ENCODE measurements at regions not wholly inside any gene's neighbourhood (a gene's known extent, or its start where the extent isn't known, plus 50 kb on each side); places are given as distances from the start of the nearest gene placed in this dataset.

DNA sequence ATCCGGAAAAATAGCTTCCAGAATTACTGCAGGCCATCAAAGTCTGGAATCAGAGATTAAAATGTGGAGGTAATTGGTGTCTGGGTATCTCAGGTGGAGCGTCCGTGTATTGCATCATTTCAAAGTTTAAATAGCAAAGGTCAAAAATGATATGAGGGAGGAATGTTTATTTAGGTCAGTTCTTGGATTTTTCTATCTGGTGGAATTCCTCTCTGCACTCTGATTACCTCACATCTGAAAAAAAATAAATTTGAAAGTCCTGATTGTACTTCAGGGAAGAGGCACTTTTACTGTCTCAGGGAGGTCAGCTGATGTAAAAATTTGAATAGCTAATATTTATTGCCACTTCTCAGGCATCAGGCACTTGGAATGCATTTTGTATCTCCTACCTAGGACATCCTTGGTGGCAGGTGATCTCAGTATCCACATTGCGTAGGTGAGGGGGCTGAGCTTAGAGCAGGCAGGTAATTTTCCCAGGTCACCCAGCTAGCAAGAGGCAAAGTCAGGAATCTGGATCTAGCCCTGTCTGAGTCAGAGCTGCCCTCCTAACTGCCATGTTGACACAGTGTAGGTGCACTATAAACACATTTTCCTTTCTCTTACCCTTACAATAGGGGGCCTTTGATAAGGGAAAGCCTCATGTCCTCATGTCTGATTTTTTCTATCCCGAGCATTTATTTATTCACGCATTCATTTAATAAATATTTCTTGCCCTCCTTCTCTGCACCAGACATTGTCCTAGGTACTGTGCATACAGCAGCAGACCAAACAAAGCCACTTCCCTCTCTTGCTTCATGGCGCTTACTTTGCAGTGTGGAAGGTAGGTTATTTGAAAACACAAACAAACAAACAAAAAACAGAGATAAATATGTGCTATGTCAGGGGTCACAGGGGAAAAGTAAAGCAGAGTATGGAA lies 454.3 kb downstream of the HAPSTR1 start:
- TF ChIP-seq CTCF (IDR thresholded peaks at IDR 0.05): no peak
- ATAC-seq (ENCODE audit: low FRiP score) (peak; percentile 49), DNase-seq (ENCODE audit: low spot score) (no peak)

DNA sequence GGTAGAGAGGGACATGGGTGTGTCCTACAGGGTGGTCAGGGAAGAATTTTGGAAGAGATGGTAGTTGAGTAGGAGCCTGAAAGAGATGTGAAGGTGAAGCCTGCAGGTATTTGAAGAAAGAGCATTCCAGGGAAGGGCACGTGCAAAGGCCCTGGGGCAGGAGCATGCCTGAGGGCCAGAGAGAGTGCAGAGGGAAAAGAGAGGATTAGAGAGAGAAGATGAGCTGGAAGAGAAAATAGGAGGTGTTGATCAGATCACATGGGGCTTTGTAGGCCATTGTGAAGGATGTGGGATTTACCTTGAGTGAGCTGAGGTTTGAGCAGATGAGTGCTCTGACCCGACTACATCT lies 455.0 kb downstream of the HAPSTR1 start:
- DNase-seq (ENCODE audit: low spot score) (no peak), ATAC-seq (ENCODE audit: low FRiP score) (no peak)
- no peak for TF ChIP-seq CTCF (IDR thresholded peaks at IDR 0.05)

DNA sequence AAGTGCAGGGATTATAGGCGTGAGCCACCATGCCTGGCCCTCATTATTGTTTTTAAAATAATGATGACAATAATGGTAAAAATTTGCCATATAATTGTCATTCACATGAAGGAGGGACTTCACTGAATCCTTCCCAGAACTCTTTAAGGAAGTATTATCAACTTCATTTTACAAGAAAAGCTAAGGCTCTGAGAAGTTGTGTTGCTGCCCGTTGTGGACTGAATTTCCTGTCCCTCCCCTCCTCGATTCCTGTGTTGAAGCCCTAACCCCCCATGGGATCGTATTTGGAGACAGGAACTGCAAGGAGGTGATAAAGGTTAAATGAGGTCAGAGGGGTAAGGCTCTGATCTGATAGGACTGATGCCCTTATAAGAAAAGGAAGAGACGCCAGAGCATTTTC lies 458.0 kb downstream of the HAPSTR1 start:
- DNase-seq (ENCODE audit: low spot score) (no peak), ATAC-seq (ENCODE audit: low FRiP score) (no peak)
- no peak for TF ChIP-seq CTCF (IDR thresholded peaks at IDR 0.05)

- DNase-seq (ENCODE audit: low spot score) (no peak), ATAC-seq (ENCODE audit: low FRiP score) (no peak)
- TF ChIP-seq CTCF (IDR thresholded peaks at IDR 0.05): no peak
Observed at GRCh38 chr16:9555051-9555450, 463.6 kb downstream of the HAPSTR1 start.

- TF ChIP-seq CTCF (IDR thresholded peaks at IDR 0.05): no peak
- ATAC-seq (ENCODE audit: low FRiP score) (no peak), DNase-seq (ENCODE audit: low spot score) (no peak)
Observed at GRCh38 chr16:9556949-9557665, 465.7 kb downstream of the HAPSTR1 start.

DNA sequence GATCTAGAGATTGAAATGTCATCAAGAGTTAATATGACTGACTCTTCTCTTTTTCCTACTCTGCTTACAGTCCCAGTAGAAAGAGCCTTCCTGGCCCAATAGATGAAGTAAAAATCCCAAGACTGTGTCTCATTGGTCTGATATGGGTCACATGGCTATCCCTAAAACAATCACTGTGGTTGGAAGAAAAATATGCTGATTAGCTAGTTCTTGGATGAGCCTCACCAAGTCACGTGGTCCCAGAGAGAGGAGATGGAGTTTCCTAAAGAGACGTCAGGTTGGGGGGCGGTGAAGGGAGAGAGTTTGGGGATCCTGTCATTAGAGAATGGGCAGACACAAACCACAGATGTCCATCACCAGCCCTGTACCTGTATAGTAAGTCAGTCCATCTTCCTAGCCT lies 466.3 kb downstream of the HAPSTR1 start:
- ATAC-seq (ENCODE audit: low FRiP score): no peak
- DNase-seq (ENCODE audit: low spot score): no peak
- TF ChIP-seq CTCF (IDR thresholded peaks at IDR 0.05): no peak

Data from omental fat pad (tissue), 3 donors.